ENCODE measurements at regions not wholly inside any gene's neighbourhood (a gene's known extent, or its start where the extent isn't known, plus 50 kb on each side); places are given as distances from the start of the nearest gene placed in this dataset.

DNA sequence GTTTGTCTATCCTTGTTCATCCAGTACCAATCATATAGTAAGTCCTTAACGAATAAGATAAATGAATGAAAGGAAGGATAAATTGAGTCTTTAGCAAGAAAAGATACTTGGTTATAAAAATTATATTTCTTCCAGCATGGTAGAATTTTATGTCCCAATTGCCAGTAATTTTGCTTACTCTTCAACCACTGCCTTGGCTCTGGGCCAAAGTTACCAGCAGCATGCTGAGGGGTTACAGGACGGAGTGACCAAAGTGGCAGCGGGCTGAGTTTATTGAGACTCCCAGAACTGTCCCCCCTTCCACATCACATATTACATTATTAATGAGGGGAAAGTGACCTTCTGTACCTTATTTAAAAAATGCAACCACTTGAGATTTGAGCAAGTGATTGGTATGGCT lies 121.7 kb downstream of the RASGEF1B start:
- TF ChIP-seq, protein P1, sequence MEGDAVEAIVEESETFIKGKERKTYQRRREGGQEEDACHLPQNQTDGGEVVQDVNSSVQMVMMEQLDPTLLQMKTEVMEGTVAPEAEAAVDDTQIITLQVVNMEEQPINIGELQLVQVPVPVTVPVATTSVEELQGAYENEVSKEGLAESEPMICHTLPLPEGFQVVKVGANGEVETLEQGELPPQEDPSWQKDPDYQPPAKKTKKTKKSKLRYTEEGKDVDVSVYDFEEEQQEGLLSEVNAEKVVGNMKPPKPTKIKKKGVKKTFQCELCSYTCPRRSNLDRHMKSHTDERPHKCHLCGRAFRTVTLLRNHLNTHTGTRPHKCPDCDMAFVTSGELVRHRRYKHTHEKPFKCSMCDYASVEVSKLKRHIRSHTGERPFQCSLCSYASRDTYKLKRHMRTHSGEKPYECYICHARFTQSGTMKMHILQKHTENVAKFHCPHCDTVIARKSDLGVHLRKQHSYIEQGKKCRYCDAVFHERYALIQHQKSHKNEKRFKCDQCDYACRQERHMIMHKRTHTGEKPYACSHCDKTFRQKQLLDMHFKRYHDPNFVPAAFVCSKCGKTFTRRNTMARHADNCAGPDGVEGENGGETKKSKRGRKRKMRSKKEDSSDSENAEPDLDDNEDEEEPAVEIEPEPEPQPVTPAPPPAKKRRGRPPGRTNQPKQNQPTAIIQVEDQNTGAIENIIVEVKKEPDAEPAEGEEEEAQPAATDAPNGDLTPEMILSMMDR (IDR thresholded peaks at IDR 0.05; ENCODE audit: poor library complexity, severe bottlenecking), result no peak
- TF ChIP-seq TAF1 (IDR thresholded peaks at IDR 0.05; ENCODE audit: low read depth) (no peak), EP300 (conservative IDR thresholded peaks at IDR 0.05; ENCODE audit: poor library complexity, severe bottlenecking) (no peak), POLR2AphosphoS5 (IDR thresholded peaks at IDR 0.05) (no peak), SMC3 (conservative IDR thresholded peaks at IDR 0.05; ENCODE audit: poor library complexity) (no peak), EZH2 (IDR thresholded peaks at IDR 0.05; ENCODE audit: borderline replicate concordance, insufficient read depth, low read length, poor library complexity, severe bottlenecking) (no peak), MXI1 (conservative IDR thresholded peaks at IDR 0.05; ENCODE audit: poor library complexity, severe bottlenecking) (no peak), RAD21 (conservative IDR thresholded peaks at IDR 0.05) (no peak)
- TF ChIP-seq, protein P2, sequence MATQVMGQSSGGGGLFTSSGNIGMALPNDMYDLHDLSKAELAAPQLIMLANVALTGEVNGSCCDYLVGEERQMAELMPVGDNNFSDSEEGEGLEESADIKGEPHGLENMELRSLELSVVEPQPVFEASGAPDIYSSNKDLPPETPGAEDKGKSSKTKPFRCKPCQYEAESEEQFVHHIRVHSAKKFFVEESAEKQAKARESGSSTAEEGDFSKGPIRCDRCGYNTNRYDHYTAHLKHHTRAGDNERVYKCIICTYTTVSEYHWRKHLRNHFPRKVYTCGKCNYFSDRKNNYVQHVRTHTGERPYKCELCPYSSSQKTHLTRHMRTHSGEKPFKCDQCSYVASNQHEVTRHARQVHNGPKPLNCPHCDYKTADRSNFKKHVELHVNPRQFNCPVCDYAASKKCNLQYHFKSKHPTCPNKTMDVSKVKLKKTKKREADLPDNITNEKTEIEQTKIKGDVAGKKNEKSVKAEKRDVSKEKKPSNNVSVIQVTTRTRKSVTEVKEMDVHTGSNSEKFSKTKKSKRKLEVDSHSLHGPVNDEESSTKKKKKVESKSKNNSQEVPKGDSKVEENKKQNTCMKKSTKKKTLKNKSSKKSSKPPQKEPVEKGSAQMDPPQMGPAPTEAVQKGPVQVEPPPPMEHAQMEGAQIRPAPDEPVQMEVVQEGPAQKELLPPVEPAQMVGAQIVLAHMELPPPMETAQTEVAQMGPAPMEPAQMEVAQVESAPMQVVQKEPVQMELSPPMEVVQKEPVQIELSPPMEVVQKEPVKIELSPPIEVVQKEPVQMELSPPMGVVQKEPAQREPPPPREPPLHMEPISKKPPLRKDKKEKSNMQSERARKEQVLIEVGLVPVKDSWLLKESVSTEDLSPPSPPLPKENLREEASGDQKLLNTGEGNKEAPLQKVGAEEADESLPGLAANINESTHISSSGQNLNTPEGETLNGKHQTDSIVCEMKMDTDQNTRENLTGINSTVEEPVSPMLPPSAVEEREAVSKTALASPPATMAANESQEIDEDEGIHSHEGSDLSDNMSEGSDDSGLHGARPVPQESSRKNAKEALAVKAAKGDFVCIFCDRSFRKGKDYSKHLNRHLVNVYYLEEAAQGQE (IDR thresholded peaks at IDR 0.05; ENCODE audit: borderline replicate concordance), result no peak

All from neural cell (in vitro differentiated cells).